Breast epithelium (tissue), 3 donors: ENCODE measurements at regions not wholly inside any gene's neighbourhood (a gene's known extent, or its start where the extent isn't known, plus 50 kb on each side); places are given as distances from the start of the nearest gene placed in this dataset.

Experiments
- CTCF ChIP-seq, 3 donors: fragments of 450-650 bp; IDR thresholded peaks; one replicate each; pipeline ENCODE4 v1.5.1; 2016 to 2017; ENCODE audit warnings: antibody characterized with exemption in 3 of 3, mild to moderate bottlenecking in 3 of 3, moderate library complexity in 3 of 3
- POLR2A ChIP-seq: fragments of 450-650 bp; IDR thresholded peaks from one replicate; pipeline ENCODE4 v1.6.1; 2016; ENCODE audit warnings: antibody characterized with exemption, mild to moderate bottlenecking, moderate library complexity
- POLR2AphosphoS5 ChIP-seq, 3 donors: sonication (generic); formaldehyde crosslinking; IDR thresholded peaks; one replicate each; pipeline ENCODE4 v1.6.1; 2017; ENCODE audit warnings: antibody characterized with exemption in 3 of 3

DNA sequence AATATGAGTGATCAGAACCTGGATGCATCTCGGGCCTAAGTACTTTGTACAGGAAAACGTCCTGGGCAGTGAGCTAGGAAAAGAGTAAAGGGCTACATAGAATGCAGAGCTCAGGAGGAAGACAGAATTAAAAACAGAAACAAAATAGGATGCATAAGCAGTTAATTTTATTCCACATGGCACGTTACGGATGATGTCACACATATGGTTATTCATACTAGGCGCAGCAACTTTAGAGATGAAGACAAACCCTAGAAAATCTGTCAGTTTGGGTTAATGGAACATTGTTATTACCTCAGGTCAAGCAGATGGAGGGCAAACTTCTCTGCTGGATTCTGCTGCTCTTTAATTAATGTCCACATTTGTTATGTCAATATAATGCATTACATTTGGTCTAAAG lies 445.4 kb downstream of the ANXA1 start:
- TF ChIP-seq POLR2A (no peak), CTCF (IDR thresholded peaks at IDR 0.05) (no peak), POLR2AphosphoS5 (IDR thresholded peaks at IDR 0.05) (no peak)
